HepG2 (cell line): ENCODE measurements at regions not wholly inside any gene's neighbourhood (a gene's known extent, or its start where the extent isn't known, plus 50 kb on each side); places are given as distances from the start of the nearest gene placed in this dataset.
A peak's percentile ranks its signal among the peaks of the same experiment; 100 is the strongest.

Source experiments
- ARNTL ChIP-seq: sonication (generic); formaldehyde crosslinking; IDR thresholded peaks from 2 replicates; pipeline ENCODE4 v1.4.0; 2020; ENCODE audit warnings: mild to moderate bottlenecking, missing genetic modification reagents
- ATF3 ChIP-seq: sonication (generic); formaldehyde crosslinking; IDR thresholded peaks from 2 replicates; pipeline ENCODE4 v1.4.0; 2020; ENCODE audit warnings: missing genetic modification reagents
- FOXA1 ChIP-seq, 2 experiments: fragments of 450-650 bp in 1 of 2; sonication (generic) in 1 of 2; formaldehyde crosslinking in 1 of 2; IDR thresholded peaks; 2 replicates each; pipeline versions ENCODE4 v1.4.0 to v1.6.1; 2016 to 2020; ENCODE audit warnings: missing genetic modification reagents in 1 of 2
- GATAD1 ChIP-seq: IDR thresholded peaks from 2 replicates; pipeline ENCODE4 v1.6.1; 2016; ENCODE audit warnings: missing genetic modification reagents, missing compliant biosample characterization
- GPN1 ChIP-seq: sonication (generic); formaldehyde crosslinking; IDR thresholded peaks from 2 replicates; pipeline ENCODE4 v1.5.1; 2020; ENCODE audit warnings: missing genetic modification reagents, borderline replicate concordance
- HMGA1 ChIP-seq: sonication (generic); formaldehyde crosslinking; conservative IDR thresholded peaks from 2 replicates; pipeline ENCODE4 v1.4.0; 2020; ENCODE audit warnings: missing genetic modification reagents
- KDM5B ChIP-seq: sonication (generic); formaldehyde crosslinking; IDR thresholded peaks from 2 replicates; pipeline ENCODE4 v1.4.0; 2020; ENCODE audit warnings: missing genetic modification reagents, mild to moderate bottlenecking, borderline replicate concordance
- KLF16 ChIP-seq, 2 experiments: sonication (generic) in 1 of 2; formaldehyde crosslinking in 1 of 2; IDR thresholded peaks; 2 replicates each; pipeline versions ENCODE4 v1.6.1 to v1.8.0; 2016 to 2023; ENCODE audit warnings: missing genetic modification reagents in 2 of 2, missing compliant biosample characterization in 1 of 2
- LRRFIP1 ChIP-seq: sonication (generic); formaldehyde crosslinking; conservative IDR thresholded peaks from 2 replicates; pipeline ENCODE4 v1.4.0; 2020; ENCODE audit warnings: missing genetic modification reagents
- RFX5 ChIP-seq: IDR thresholded peaks from 2 replicates; pipeline ENCODE4 v1.6.1; 2011; ENCODE audit warnings: low read depth, low read length, improper control_type of control experiment
- SP140L ChIP-seq: sonication (generic); formaldehyde crosslinking; IDR thresholded peaks from 2 replicates; pipeline ENCODE4 v1.4.0; 2020; ENCODE audit warnings: missing genetic modification reagents, borderline replicate concordance
- XRCC5 ChIP-seq: fragments of 200-400 bp; formaldehyde crosslinking; optimal IDR thresholded peaks from 2 replicates; pipeline ENCODE3; 2017; ENCODE audit warnings: mild to moderate bottlenecking, low read length
- ZBTB20 ChIP-seq: sonication (generic); formaldehyde crosslinking; IDR thresholded peaks from 2 replicates; pipeline ENCODE4 v1.8.1; 2023; ENCODE audit warnings: missing genetic modification reagents, low read depth, mild to moderate bottlenecking, borderline replicate concordance
- ZKSCAN1 ChIP-seq: fragments of 150-350 bp; IDR thresholded peaks from 2 replicates; pipeline ENCODE4 v1.6.1; 2014; ENCODE audit warnings: low read length
- ZNF574 ChIP-seq: sonication (generic); formaldehyde crosslinking; IDR thresholded peaks from 2 replicates; pipeline ENCODE4 v1.4.0; 2020; ENCODE audit warnings: missing genetic modification reagents
- ZNF614 ChIP-seq: IDR thresholded peaks from 2 replicates; pipeline ENCODE4 v1.6.1; 2018; ENCODE audit warnings: missing biosample characterization, missing genetic modification reagents, inconsistent platforms, borderline replicate concordance
- ZNF670 ChIP-seq: sonication (generic); formaldehyde crosslinking; IDR thresholded peaks from 2 replicates; pipeline ENCODE4 v1.8.0; 2022; ENCODE audit warnings: mild to moderate bottlenecking, missing genetic modification reagents, borderline replicate concordance
- ZNF775 ChIP-seq: sonication (generic); formaldehyde crosslinking; IDR thresholded peaks from 2 replicates; pipeline ENCODE4 v1.4.0; 2020; ENCODE audit warnings: missing genetic modification reagents, mild to moderate bottlenecking, moderate library complexity, borderline replicate concordance

GRCh38 chr5:93078082-93079038 is 502.7 kb downstream of the NR2F1-AS1 start (continued):
- TF ChIP-seq LRRFIP1 (no peak), FOXA1 (IDR thresholded peaks at IDR 0.05) (no peak), FOXA1 (CRISPR knock-in tag; IDR thresholded peaks at IDR 0.05) (peak; percentile 57; the same call in 1 of the 2 replicates), XRCC5 (peak; percentile 40), KDM5B (no peak), SP140L (CRISPR knock-in tag) (peak; percentile 27; the same call in 1 of the 2 replicates), ZNF614 (CRISPR knock-in tag) (peak; percentile 96), GATAD1 (CRISPR knock-in tag) (peak; percentile 49; the same call in 1 of the 2 replicates), ARNTL (CRISPR knock-in tag) (0 out of 2 replicates have a peak, but pooled peaks have one; percentile 14), ZNF670 (CRISPR knock-in tag) (peak; percentile 14; the same call in 1 of the 2 replicates), HMGA1 (no peak), ZKSCAN1 (no peak), RFX5 (peak; percentile 86), KLF16 (CRISPR knock-in tag; IDR thresholded peaks at IDR 0.05) (peak in 1 of 2 experiments; percentile 73; a peak in 2 of 4 replicates), ATF3 (CRISPR knock-in tag) (peak; percentile 50; the same call in 1 of the 2 replicates), ZBTB20 (CRISPR knock-in tag) (peak; percentile 87; the same call in 1 of the 2 replicates), GPN1 (no peak), ZNF775 (no peak), ZNF574 (CRISPR knock-in tag) (peak; percentile 75)
